ENCODE measurements at regions not wholly inside any gene's neighbourhood (a gene's known extent, or its start where the extent isn't known, plus 50 kb on each side); places are given as distances from the start of the nearest gene placed in this dataset.

DNA sequence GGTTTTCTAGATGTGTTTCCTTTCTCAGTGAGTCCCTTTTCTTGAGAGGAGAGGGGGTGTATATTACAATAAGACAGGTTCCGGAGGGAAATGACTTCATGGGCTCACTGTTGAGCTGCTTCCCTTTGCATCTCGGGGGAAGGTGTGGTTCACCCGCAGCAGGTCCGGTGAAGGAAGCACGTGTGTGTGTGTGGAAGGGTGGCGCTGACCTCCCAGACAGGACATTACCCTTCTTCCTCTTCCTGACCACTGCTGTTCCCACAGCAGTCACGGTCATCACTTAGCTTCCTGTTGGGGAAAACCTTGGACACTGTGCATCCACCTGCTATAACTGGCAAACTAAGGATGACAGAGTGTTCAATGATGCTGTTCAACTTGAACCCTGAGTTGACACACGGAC, 83.6 kb downstream of the PLEKHG1 start:
- TF ChIP-seq, protein P1, sequence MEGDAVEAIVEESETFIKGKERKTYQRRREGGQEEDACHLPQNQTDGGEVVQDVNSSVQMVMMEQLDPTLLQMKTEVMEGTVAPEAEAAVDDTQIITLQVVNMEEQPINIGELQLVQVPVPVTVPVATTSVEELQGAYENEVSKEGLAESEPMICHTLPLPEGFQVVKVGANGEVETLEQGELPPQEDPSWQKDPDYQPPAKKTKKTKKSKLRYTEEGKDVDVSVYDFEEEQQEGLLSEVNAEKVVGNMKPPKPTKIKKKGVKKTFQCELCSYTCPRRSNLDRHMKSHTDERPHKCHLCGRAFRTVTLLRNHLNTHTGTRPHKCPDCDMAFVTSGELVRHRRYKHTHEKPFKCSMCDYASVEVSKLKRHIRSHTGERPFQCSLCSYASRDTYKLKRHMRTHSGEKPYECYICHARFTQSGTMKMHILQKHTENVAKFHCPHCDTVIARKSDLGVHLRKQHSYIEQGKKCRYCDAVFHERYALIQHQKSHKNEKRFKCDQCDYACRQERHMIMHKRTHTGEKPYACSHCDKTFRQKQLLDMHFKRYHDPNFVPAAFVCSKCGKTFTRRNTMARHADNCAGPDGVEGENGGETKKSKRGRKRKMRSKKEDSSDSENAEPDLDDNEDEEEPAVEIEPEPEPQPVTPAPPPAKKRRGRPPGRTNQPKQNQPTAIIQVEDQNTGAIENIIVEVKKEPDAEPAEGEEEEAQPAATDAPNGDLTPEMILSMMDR (IDR thresholded peaks at IDR 0.05 in 2 of 3, conservative IDR thresholded peaks at IDR 0.05 in 1 of 3; ENCODE audit: control insufficient read depth in 2 of 3, extremely low read depth in 1 of 3, insufficient read depth in 1 of 3, low read depth in 3 of 3, low read length in 3 of 3), result no peak
- TF ChIP-seq GABPA (IDR thresholded peaks at IDR 0.05; ENCODE audit: low read depth), result no peak
- TF ChIP-seq SMAD1 (IDR thresholded peaks at IDR 0.05; ENCODE audit: low read depth, partially characterized antibody), result no peak
- no peak for TF ChIP-seq FOXK2 (IDR thresholded peaks at IDR 0.05)
- TF ChIP-seq, protein P2, sequence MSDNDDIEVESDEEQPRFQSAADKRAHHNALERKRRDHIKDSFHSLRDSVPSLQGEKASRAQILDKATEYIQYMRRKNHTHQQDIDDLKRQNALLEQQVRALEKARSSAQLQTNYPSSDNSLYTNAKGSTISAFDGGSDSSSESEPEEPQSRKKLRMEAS (IDR thresholded peaks at IDR 0.05; ENCODE audit: low read depth, low read length), result no peak

All from GM12878 (cell line).